ENCODE measurements at regions not wholly inside any gene's neighbourhood (a gene's known extent, or its start where the extent isn't known, plus 50 kb on each side); places are given as distances from the start of the nearest gene placed in this dataset.
A peak's percentile ranks its signal among the peaks of the same experiment; 100 is the strongest.

- Histone ChIP-seq H3K4me1 (ENCODE audit: control insufficient read depth in 5 of 5, insufficient read depth in 5 of 5, low read length in 5 of 5) (no peaks in the 10 kb centered on the region), H3K27ac (ENCODE audit: low read depth in 1 of 2, low read length in 1 of 2) (no peak overlapping the region)
- no peak for TF ChIP-seq CTCF (IDR thresholded peaks at IDR 0.05; ENCODE audit: control extremely low read depth, extremely low read depth)
Measured at GRCh38 chr3:137205394-137206045, 247.7 kb downstream of the IL20RB start.

GRCh38 chr3:137207616-137208015 is 249.8 kb downstream of the IL20RB start:
- no peaks in the 10 kb centered on the region for H3K36me3 ChIP-seq (ENCODE audit: control insufficient read depth in 4 of 4, insufficient read depth in 4 of 4, low read length in 4 of 4)
- TF ChIP-seq CTCF (IDR thresholded peaks at IDR 0.05; ENCODE audit: control extremely low read depth, extremely low read depth), result no peak
- H3K9ac ChIP-seq (ENCODE audit: insufficient read depth in 1 of 2, low read length in 2 of 2), result no peak overlapping the region
- ATAC-seq (ENCODE audit: insufficient read depth, low FRiP score) (no peak), DNase-seq (no peak)
- H3K4me3 ChIP-seq, result no peak overlapping the region
- H3K4me1 ChIP-seq (ENCODE audit: control insufficient read depth in 5 of 5, insufficient read depth in 5 of 5, low read length in 5 of 5), result no peaks in the 10 kb centered on the region
- peaks cover 0 to 2% (median 0%) of the 10 kb centered on the region in 4 donors for H3K9me3 ChIP-seq (ENCODE audit: control insufficient read depth in 4 of 4, insufficient read depth in 3 of 4, low read length in 3 of 4)
- 78 to 95% methylated on average over 1 of the region's 1 CpG for WGBS, 2 donors
- H3K27me3 ChIP-seq (ENCODE audit: control insufficient read depth in 3 of 3, insufficient read depth in 3 of 3, low read length in 2 of 3), result no peaks in the 10 kb centered on the region
- no peak overlapping the region for H3K27ac ChIP-seq (ENCODE audit: low read depth in 1 of 2, low read length in 1 of 2)

More at GRCh38 chr3:137205394-137206045, 247.7 kb downstream of the IL20RB start:
- DNase-seq, result peak; percentile 20 to 35 (median 22)
- 46 to 59% methylated on average over 5 of the region's 5 CpGs for WGBS, 2 donors
- no peaks in the 10 kb centered on the region for H3K9me3 ChIP-seq (ENCODE audit: control insufficient read depth in 4 of 4, insufficient read depth in 3 of 4, low read length in 3 of 4)
- H3K27me3 ChIP-seq (ENCODE audit: control insufficient read depth in 3 of 3, insufficient read depth in 3 of 3, low read length in 2 of 3), result no peaks in the 10 kb centered on the region
- ATAC-seq (ENCODE audit: insufficient read depth, low FRiP score), result no peak
- H3K4me3 ChIP-seq, result no peak overlapping the region
- no peaks in the 10 kb centered on the region for H3K36me3 ChIP-seq (ENCODE audit: control insufficient read depth in 4 of 4, insufficient read depth in 4 of 4, low read length in 4 of 4)
- no peak overlapping the region for H3K9ac ChIP-seq (ENCODE audit: insufficient read depth in 1 of 2, low read length in 2 of 2)

- no peak overlapping the region for H3K27ac ChIP-seq (ENCODE audit: low read depth in 1 of 2, low read length in 1 of 2)
Measured at GRCh38 chr3:137217733-137218132, 259.9 kb downstream of the IL20RB start.

More at GRCh38 chr3:137217733-137218132, 259.9 kb downstream of the IL20RB start:
- no peaks in the 10 kb centered on the region for H3K27me3 ChIP-seq (ENCODE audit: control insufficient read depth in 3 of 3, insufficient read depth in 3 of 3, low read length in 2 of 3)
- H3K4me3 ChIP-seq, result no peak overlapping the region
- ATAC-seq (ENCODE audit: insufficient read depth, low FRiP score), result no peak
- peaks cover 0 to 5% (median 1%) of the 10 kb centered on the region in 4 donors for H3K9me3 ChIP-seq (ENCODE audit: control insufficient read depth in 4 of 4, insufficient read depth in 3 of 4, low read length in 3 of 4)
- H3K4me1 ChIP-seq (ENCODE audit: control insufficient read depth in 5 of 5, insufficient read depth in 5 of 5, low read length in 5 of 5), result no peaks in the 10 kb centered on the region
- no peak for DNase-seq
- no peak for TF ChIP-seq CTCF (IDR thresholded peaks at IDR 0.05; ENCODE audit: control extremely low read depth, extremely low read depth)
- WGBS, 2 donors, result 32 to 35% methylated on average over 5 of the region's 5 CpGs
- no peak overlapping the region for H3K9ac ChIP-seq (ENCODE audit: insufficient read depth in 1 of 2, low read length in 2 of 2)
- H3K36me3 ChIP-seq (ENCODE audit: control insufficient read depth in 4 of 4, insufficient read depth in 4 of 4, low read length in 4 of 4), result no peaks in the 10 kb centered on the region

Data from lung (tissue), 11 donors.